CD4-positive, alpha-beta T cell treated with Interleukin-10 for 1 hour (primary cell): ENCODE measurements at regions not wholly inside any gene's neighbourhood (a gene's known extent, or its start where the extent isn't known, plus 50 kb on each side); places are given as distances from the start of the nearest gene placed in this dataset.
"Not testable (repeated sequence)": the region's sequence is repeated elsewhere in the genome, so short reads cannot be mapped to it uniquely, and the experiment has no call there.

Source experiments
- DNase-seq: peaks from one replicate; pipeline ENCODE4 v3.0.0-alpha.2; 2020

DNA sequence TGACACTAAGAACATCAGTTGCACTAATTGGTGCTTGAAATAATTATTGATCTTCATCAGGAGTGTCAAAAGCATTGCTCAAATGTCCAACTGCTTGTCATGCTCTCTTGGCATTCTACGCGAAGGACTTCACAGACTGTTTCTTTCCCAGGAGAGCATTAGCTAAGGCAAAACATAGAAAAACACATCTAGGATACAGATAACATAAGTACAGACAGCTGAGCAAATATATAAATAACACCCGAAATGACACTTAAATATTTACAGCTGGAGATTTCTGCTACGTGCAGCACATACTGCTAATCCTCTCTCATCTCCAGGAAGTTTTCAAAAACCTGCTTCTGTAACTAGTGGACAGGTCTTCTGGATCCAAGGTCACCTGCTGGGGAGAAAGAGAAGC, 120.0 kb upstream of the PRMT8 start:
- DNase-seq: no peak

DNA sequence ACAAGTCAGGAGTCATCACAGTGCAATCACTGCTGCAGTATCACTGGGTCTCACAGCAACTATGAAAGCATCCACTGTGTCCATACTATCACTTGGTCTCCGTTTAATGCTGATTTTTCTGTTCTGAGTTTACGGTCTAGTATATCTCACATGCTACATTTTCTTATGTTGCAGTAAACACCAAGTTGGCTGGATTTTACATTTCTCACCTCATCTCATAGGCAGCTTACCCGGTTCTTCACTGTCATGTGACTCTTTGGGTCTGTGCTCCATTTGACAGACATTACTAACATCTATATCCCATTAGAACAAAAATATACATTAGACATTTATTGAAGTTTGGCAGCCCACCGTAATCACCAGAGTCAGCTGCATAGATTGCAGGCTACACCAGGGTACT, 115.7 kb upstream of the PRMT8 start:
- DNase-seq: no peak

DNA sequence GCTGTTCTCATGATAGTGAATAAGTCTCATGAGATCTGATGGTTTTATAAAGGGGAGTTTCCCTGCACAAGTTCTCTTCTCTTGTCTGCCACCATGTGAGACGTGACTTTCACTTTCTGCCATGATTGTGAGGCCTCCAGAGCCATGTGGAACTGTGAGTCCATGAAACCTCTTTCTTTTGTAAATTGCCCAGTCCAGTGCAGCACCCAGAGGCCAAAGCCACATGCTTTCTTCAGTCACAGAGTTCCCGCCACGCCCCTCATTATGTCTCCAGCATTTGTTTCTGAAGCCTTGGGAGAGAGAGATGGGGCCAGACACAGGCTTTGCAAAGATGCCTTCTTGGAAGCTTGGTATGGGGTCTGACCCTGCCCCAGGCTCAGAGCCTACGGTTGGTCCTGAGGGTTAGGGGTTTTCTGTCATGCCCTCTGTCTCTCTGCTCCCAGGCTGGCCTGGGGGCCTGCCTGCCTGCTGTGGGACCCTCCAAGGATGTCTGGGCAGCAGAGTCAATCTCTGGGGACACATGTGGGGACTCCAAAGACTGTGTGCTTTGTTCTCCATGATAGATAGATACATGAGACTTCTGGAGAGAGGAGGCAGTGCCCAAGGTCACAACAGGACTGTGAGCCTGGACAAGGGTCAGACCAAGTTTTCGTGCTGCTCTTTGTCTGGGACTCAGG, 114.1 kb upstream of the PRMT8 start:
- DNase-seq: no peak

DNA sequence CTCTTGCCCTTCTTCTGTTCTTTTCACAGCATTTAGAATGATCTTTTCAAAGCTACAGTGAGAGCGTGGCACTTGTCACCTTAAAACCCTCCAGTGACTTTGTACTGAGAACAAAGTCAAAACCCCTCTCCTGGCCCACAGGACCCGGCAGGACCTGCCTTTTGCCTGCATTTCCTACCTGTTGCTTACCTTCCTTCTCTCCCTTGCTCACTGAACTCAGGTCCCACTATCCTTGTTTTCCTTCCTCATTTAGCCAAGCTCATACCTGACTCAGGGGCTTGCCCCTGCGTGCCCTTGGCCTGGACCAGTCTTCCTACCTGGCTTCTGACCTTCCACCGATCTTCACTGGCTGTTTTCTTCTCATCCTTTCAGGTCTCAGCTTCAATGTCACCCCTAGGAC, 112.3 kb upstream of the PRMT8 start:
- DNase-seq: no peak

DNA sequence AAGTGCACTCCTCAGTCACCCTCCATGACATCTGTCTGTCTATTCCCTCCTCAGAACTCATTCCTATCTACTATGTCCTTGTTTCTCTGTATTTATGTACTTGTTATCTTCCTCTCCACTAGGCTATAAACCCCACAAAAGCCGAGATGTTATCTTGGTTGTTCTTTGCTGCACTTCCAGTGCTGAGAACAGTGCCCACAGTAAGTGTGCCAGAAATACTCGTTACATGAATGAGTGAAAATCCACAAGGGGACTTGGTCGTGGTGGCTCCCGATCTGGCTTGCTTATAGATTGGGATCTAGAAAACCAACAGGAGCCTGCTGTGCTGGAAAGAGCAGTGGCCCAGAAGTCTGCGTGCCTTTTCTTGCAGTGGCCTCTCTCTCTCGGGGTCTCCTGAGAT, 111.9 kb upstream of the PRMT8 start:
- no peak for DNase-seq

DNA sequence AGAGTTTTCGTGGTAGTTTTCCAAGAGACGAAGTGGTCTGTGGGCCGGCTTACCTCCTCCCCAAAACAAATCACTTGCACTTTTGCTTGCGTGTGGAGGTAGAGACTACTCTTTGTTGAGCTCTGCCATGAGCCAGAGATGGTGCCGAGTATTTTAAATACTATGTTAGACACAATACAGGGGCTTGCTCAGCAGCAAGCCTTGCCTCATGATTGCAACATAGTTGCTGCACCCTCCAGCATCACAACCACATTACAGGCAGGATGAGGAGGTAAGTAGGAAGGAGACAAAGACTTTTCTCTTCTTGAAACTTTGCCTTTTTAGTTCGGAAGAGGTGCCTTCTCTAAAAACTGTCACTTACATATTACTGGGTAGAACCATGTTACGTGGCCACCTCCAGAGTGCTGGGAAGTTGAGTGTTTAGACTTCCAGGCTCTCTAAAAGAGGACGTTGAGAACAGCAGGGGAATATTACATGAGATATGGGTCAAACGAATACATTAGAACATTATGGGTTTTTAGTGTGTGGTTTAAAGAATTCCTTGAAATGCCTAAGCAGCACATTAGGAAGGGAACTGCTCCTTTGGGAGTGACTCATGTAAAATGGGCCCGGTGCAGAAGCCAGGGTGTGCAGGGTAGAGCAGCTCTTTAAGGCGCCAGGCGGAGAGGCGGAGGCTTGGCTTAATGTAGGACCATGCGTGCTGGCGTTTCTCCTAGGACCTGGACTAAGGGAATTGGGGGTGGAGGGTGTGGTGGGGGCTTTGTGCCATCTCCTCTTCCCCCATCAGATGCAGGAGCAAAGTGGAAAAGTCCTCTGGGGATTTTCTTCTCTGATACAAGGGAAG, 110.6 kb upstream of the PRMT8 start:
- DNase-seq: no peak

DNA sequence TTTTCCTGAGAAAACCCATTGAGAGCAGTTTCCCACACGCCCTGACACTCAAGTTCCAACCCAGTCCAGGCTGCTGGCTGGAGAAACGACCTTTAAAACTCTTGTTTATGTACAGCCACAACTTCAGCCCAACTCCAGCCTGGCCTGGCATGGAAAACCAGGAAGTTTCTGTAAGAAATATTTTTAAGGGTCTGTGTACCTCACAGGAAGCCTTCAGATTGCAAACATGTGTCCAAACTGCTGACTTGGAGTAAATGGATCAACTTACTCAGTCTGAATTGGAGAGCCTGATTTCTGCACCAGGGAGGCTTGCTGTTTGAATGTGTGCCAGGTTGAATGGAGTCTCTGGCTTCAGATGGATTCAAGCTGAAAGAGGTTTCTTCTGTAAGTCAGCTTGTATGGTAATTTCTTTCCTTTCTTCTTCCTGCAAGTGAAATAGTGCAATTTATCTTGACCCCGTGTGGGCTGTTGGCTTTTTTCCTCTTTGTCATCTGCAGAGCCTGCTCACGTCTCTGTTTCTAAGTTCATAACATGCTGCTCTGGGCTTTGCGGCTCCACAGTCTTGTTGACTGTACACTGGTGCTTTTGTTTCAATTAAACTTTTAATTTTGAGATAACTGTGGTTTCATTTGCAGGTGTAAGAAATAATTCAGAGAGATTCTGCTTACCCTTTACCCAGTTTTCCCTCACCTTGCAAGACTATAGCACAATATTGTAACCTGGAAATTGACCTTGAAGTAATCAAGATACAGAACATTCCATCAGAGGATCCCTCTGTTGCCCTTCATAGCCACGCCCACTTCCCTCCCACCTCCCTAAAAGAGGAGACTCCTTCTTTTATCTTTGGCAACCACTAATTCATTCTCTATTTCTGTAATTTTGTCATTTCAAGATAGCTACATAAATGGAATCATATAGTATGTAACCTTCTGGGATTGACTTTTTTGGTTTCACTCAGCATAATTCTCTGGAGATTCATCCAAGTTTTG, 109.7 kb upstream of the PRMT8 start:
- DNase-seq: no peak

DNA sequence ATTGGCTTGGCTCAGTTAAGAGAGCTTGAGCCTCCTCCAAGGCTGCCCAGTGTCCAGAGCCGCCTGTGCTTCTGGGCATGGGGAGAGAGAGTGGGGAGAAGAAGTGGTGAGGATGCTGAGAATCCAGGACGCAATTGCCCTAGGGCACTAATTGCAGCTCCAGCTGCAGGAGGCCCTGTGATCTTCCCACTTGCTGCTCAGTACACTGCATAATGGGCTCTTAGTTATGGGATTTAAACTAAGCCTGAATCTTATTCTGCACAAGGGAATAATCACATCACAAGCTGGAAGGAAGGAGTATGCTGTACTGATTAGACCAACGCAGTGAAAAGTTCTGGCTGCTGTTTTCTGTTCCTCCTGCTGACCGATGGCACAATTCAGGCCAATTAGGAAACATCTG, 101.0 kb upstream of the PRMT8 start:
- DNase-seq: no peak

DNA sequence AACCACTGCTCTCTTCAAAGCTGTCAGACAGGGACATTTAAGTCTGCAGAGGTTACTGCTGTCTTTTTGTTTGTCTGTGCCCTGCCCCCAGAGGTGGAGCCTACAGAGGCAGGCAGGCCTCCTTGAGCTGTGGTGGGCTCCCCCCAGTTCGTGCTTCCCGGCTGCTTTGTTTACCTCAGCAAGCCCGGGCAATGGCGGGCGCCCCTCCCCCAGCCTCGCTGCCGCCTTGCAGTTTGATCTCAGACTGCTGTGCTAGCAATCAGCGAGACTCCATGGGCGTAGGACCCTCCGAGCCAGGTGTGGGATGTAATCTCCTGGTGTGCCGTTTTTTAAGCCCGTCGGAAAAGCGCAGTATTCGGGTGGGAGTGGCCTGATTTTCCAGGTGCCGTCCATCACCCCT, 93.4 kb upstream of the PRMT8 start:
- not testable (repeated sequence) for DNase-seq

DNA sequence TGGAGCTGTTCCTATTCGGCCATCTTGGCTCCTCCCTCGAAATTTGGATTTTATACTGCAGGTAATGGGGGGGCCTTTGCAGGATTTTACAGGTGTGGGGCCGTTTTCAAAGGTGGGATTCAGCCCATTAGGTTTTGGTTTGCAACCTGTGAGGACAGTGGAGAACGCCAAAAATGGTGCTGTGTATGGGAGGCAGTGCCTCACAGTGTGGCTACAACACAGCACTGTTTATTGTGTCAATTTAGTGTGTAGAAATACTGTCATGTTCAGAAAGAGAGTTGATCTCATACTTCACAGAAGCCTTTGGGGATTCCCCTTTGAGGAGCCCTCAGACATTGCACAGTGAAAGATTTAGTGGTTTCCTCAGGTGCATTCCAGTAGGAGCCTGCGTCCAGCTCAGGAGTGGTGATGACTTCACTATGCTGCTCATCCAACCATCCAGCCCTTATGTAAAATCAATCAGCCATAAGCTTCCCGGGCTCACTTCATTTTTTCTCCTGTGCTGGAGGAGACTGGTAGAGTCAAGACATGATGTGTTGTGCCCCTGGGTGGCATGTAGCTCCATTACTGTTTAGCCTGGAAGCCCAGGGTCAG, 92.7 kb upstream of the PRMT8 start:
- DNase-seq: no peak

DNA sequence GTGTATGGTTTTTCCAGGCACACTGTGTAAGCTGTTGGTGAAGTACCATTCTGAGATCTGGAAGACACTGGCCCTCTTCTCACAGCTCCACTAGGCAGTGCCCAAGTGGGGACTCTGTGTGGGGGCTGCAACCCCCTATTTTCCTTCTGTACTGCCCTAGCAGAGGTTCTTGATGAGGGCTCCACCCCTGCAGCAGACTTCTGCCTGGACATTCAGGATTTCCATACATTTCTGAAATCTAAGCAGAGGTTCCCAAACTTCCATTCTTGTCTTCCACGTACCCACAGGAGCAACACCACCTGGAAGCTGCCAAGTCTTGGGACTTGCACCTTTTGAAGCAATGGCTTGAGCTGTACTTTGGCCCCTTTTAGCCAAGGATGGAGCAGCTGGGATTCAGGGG, 85.2 kb upstream of the PRMT8 start:
- no peak for DNase-seq

DNA sequence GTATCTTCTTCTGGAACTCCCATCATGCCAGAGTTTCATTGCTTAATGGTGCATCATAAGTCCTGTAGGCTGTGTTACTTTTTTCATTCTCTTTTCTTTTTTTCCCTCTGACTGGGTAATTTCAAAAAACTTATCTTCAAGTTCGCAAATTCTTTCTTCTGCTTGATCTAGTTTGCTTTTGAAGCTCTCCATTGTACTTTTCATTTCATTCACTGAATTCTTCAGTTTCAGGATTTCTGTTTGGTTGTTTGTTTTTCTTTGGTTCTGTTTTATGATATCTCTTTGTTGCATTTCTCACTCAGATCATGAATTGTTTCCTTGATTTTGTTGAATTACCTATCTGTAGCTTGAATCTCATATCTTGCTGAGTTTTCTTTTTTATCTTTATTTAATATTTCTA, 83.3 kb upstream of the PRMT8 start:
- no peak for DNase-seq

DNA sequence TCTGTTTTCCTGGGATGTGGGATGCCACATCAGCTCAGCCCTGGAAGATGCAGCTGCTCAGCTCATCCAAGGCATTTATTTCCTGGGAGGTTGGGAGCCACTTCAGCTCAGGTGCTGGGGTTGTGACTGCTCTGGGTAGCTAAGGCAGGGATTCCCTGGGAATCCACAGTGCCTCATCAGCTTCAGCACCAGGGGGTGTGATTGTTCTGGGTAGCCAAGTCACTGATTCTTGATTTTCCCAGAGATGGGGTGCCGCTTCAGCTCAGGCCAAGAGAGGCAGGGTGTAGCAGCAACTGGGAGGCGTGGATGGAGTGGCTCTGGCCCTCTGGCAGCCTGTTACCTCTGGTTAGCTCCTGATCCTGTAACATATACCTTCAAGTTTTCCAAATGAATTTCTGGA, 81.3 kb upstream of the PRMT8 start:
- DNase-seq: no peak

DNA sequence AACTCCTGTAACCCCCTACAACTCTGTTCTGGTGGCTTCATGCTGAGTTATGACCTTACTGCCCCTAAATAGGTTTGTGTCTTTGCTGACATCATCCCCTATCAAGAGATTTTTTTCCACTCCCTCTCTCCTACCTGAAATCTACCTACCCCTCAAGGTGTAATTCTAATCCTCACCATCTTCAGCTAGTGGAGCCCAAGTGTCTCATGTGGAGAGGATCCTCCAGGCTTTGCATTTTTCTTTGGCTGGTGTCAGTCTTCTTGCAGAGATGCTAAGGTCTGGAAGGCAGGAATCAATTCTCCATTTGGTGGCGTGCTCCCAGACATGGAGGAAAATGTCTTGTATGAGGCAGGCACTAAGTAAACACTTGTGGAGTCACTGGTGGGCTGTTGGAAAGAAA, 74.8 kb upstream of the PRMT8 start:
- no peak for DNase-seq

DNA sequence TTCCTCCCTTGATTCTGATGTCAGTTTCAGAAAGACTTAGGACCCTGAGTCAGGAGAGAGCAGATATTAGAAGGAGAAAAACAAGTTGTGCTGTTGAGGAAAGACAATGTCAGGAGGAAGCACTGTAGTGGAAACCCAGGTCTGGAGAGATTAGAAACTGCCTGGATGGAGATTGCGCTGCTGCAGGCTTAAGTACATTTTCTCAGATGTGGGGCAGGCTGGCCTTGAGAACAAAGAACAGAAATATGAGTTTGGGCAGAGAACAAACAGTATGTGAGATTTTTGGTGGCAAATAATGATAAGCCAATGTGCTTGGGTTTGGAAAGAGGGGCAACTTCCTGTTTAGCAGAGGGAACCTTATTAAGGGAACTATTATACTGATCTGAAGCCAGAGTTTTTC, 74.3 kb upstream of the PRMT8 start:
- DNase-seq: no peak

DNA sequence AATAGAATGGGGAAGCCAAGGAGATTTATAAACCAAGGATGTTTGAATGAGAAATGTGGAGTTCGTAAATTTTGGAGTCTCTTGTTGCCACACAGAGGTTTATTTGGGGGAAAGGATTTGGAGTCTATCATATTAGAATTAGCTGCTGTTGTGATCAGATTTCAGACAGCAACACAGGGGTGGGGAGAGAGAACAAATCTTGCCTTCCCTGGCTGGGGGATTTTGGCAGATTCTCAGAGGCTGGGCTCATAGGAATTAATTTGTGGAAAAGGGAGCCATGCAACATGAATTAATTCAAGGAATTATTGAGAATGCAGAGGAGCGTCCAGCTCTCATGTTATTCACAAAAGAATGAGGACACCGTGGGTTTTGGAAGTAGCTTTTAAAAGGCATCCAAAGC, 73.9 kb upstream of the PRMT8 start:
- DNase-seq: no peak

DNA sequence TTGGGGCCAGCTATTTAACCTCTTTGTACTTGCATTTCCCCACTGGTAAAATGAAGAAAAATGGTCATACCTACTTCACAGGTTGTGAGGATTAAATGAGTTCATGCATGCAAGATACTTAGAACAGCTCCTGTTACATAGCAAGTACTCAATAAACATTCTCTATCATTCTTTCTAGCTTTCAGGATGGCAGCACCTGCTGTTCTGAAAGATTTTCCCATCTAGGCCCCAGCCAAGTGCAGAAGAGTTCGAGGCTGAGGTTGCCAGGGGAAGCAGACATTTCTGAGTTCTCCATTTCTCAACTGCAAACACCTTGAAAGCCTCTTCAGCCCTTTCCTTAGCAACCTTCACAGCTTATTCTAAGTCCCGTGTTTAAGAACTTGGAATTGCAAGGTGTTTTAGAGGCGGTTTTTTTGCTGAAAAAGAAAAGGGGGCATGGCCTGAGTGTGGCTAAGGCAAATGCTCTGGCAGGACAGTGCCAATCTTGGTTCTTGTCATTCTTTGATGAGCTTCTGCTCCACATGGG, 73.0 kb upstream of the PRMT8 start:
- DNase-seq: no peak

DNA sequence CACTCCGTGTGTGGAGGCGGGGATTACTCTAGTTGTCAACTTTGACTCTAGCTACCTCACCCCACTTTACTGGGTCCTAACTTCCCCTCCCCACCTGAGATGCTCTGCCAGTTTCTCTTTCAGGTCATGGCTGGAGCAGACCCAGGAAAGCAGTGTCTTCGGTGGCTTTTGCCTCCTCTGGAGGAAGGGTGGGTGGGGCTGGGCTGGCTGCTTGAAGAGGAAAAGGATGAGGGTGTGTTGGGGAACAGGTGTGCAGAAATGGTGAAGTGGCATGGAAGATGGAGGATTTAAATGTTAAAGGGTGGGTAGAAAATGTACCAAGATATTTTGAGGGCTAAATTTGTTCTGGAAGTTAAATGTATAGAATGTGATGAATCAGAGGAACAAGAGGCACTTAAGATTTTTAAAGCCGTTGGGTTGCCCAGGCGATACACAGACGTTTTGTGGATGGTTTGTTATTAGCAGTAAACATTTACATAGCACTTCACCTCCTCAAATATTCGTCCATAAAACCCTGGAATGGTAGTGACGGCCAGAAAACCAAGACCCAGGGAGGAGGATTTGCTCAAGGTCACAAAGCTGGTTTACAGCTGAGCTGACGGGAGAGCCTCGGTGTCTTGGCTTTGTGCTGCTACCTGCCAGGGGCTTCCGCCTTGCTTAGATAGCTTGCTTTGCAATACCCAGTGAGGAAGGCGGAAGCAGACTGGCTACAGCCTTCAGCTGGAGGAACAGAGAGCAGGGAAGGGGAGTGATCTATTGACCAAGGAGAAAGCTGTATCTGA, 72.2 kb upstream of the PRMT8 start:
- no peak for DNase-seq

DNA sequence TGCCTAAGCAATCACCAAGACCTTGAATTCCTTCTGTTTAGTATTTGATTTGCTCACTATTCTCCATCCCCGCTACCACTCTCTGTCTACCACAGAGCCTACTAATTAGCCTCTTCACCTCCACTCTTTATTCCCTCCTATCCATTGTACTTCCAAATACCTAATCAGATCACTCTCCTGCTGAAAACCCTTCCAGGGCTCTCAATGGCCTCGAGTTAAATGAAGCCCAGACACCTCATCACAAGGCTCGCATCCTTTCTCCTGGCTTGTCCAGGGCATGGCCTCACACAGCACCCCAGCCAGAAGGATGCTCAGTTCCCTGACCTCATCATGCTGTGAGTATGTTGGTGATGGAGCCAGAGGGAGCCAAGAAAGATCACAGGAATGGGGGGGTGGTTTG, 71.4 kb upstream of the PRMT8 start:
- no peak for DNase-seq

DNA sequence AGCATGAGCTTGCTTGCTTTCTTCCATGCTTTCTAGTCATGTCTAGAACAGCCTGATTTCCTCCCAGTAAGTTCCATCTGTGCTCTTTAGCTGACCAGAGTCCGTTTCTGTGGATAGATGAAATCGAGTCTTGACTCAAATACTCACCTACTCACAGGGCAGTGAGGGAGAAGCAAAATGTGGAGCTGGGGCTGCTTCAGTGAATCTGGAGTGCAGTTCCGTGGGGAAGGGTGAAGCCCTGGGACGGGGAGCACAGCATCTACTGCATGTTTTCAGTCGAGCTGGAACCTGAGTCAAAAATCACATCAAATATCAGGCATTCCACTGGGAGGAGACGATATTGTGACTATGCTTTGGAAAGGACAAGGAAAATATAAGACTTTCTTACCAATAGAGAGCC, 70.3 kb upstream of the PRMT8 start:
- DNase-seq: no peak

DNA sequence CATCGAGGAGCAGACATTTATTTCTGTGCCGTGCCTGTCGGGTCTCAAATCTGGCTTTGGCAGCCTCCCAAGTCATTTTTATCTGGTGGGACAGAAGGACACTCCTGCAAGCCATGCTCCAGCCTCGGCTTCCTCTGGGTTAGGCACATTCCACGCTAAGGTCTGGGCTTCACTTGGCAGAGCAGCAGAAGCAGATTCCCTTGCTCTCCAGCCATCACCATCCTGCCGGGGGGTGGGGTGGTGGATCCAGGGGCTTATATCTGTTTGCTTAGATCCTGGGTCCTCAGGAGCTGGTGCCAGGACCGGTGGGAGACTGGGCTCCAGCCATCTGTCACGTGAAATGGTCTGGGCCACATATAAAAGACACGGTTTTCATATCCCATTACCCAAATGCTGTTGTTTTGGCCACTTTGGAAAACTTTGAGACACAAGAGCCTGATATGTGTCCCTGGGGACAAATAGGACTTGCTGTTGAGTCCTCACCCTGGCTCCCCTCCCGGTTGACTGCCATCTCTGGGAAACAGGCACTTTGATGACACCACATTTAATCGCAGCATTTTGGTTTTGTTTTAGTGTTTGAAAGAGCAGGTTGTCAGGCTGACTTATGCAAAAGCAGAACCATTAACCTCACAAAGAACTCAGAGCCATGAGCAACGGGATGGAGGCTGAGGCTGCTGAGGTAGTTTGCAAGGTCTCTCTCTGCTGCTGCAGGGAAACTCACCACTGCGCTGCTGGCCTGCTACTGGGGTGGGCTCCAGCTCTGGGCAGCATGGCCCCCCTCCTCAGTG, 69.6 kb upstream of the PRMT8 start:
- no peak for DNase-seq
